GM19467 (cell line): ENCODE measurements at regions not wholly inside any gene's neighbourhood (a gene's known extent, or its start where the extent isn't known, plus 50 kb on each side); places are given as distances from the start of the nearest gene placed in this dataset.

Source experiments
- ATAC-seq: cut with Tn5 transposase; IDR thresholded peaks from one replicate; pipeline ENCODE4 v1.9.1; 2021; ENCODE audit warnings: mild to moderate bottlenecking, moderate library complexity; ENCODE audit not compliant: unreplicated experiment

GRCh38 chr5:97832645-97833296 lies 649.7 kb upstream of the RIOK2 start:
- no peak for ATAC-seq

- no peak for ATAC-seq
Measured at GRCh38 chr5:97834561-97834960, 651.5 kb upstream of the RIOK2 start.

GRCh38 chr5:97835112-97835511 lies 652.1 kb upstream of the RIOK2 start:
- no peak for ATAC-seq

- ATAC-seq: no peak
Measured at GRCh38 chr5:97836816-97837215, 653.8 kb upstream of the RIOK2 start.

GRCh38 chr5:97838214-97838613 lies 655.2 kb upstream of the RIOK2 start:
- ATAC-seq: peak; percentile 88

GRCh38 chr5:97839341-97840086 lies 656.5 kb upstream of the RIOK2 start:
- no peak for ATAC-seq

GRCh38 chr5:97840643-97841042 lies 657.6 kb upstream of the RIOK2 start:
- no peak for ATAC-seq

- no peak for ATAC-seq
Measured at GRCh38 chr5:97842687-97843086, 659.6 kb upstream of the RIOK2 start.

- ATAC-seq: no peak
Measured at GRCh38 chr5:97844797-97845196, 661.8 kb upstream of the RIOK2 start.

GRCh38 chr5:97846643-97847042 lies 663.6 kb upstream of the RIOK2 start:
- no peak for ATAC-seq

GRCh38 chr5:97847920-97848631 lies 665.0 kb upstream of the RIOK2 start:
- ATAC-seq: no peak

GRCh38 chr5:97851036-97851435 lies 668.0 kb upstream of the RIOK2 start:
- ATAC-seq: no peak

- ATAC-seq: no peak
Measured at GRCh38 chr5:97854871-97855762, 672.1 kb upstream of the RIOK2 start.

GRCh38 chr5:97874491-97874890 lies 691.4 kb upstream of the RIOK2 start:
- no peak for ATAC-seq

- ATAC-seq: no peak
Measured at GRCh38 chr5:97876272-97876671, 693.2 kb upstream of the RIOK2 start.

- ATAC-seq: no peak
Measured at GRCh38 chr5:97877588-97877987, 694.5 kb upstream of the RIOK2 start.

GRCh38 chr5:97888439-97888838 lies 705.4 kb upstream of the RIOK2 start:
- peak; percentile 96 for ATAC-seq

GRCh38 chr5:97891971-97892370 lies 708.9 kb upstream of the RIOK2 start:
- no peak for ATAC-seq

- ATAC-seq: no peak
Measured at GRCh38 chr5:97903742-97904141, 720.7 kb upstream of the RIOK2 start.

- no peak for ATAC-seq
Measured at GRCh38 chr5:97906135-97906534, 723.1 kb upstream of the RIOK2 start.
